ENCODE measurements at regions not wholly inside any gene's neighbourhood (a gene's known extent, or its start where the extent isn't known, plus 50 kb on each side); places are given as distances from the start of the nearest gene placed in this dataset.

DNA sequence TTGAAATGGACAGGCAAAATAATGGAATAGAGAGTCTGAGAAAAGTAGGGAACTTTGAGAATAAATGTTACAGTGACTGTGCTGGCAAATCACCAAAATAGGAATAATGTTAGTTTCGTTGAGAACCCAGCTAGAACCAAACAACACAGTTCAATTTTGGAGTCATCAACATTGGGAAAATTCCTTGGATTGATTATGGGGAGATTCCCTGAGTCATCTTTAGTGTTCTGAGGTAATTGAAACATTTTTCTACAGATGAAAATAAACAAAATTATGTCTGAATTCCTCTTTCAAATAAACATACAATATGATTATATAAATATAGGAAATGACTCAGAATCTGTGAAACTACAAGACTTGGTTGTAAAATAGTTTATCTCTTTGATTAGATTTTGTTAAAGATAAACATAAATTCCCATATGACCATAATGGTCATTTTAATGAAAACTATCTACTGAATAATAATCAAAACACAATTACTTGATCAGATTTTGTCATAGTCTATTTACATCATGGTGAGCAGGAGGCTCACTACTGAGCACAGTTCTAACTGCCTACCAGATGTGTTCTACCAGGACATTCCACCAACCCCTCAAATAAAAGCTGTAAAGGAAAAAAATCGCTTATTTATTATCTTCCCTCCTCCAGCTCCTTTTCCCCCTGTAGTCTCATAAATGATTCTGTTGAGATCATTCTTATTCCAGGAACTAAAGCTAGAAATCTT, 51.4 kb upstream of the GABRA2 start:
- Histone ChIP-seq H4K91ac (ENCODE audit: insufficient read length, low read depth, low read length) (no peak overlapping the region), H3K9me3 (ENCODE audit: control insufficient read depth, low read depth, low read length) (no peaks in the 10 kb centered on the region), H3K23me2 (ENCODE audit: insufficient read length, low read depth, low read length, poor library complexity, severe bottlenecking) (no peaks in the 10 kb centered on the region), H3K23ac (ENCODE audit: insufficient read length, low read depth, low read length) (no peak overlapping the region), H3K27ac (ENCODE audit: insufficient read length, low read depth, low read length) (no peak overlapping the region), H2AFZ (ENCODE audit: low read length) (no peak overlapping the region), H2BK120ac (ENCODE audit: low read depth, low read length, poor library complexity, severe bottlenecking) (no peak overlapping the region), H3K79me2 (ENCODE audit: insufficient read depth, low read length) (no peaks in the 10 kb centered on the region), H3K4me1 (ENCODE audit: insufficient read depth, low read length) (no peaks in the 10 kb centered on the region), H3K56ac (ENCODE audit: insufficient read length, low read depth, low read length) (no peak overlapping the region), H3K4ac (ENCODE audit: low read depth, low read length) (no peak overlapping the region), H2AK5ac (ENCODE audit: insufficient read length, low read length) (no peak overlapping the region), H3K4me2 (ENCODE audit: insufficient read depth, insufficient read length, low read length) (no peak overlapping the region), H2BK12ac (ENCODE audit: insufficient read length, low read depth, low read length) (no peak overlapping the region), H3K18ac (ENCODE audit: insufficient read length, low read depth, low read length) (no peak overlapping the region), H4K5ac (ENCODE audit: insufficient read length, low read depth, low read length) (no peak overlapping the region), H3T11ph (ENCODE audit: low read length) (no peak overlapping the region), H2BK20ac (ENCODE audit: low read depth, low read length, poor library complexity, severe bottlenecking) (no peak overlapping the region), H4K8ac (replicated peaks; ENCODE audit: insufficient read length, low read depth, low read length) (no peak overlapping the region), H3K27me3 (ENCODE audit: insufficient read depth, low read length) (no peaks in the 10 kb centered on the region), H3K9ac (ENCODE audit: extremely low read depth, insufficient read length, low read length) (no peak overlapping the region), H3K14ac (ENCODE audit: insufficient read depth, low read length) (no peak overlapping the region), H2BK5ac (ENCODE audit: insufficient read length, low read length) (no peak overlapping the region), H4K20me1 (ENCODE audit: control insufficient read depth, insufficient read depth, insufficient read length) (no peaks in the 10 kb centered on the region), H3K79me1 (ENCODE audit: insufficient read depth, low read depth, low read length, poor library complexity, severe bottlenecking) (no peaks in the 10 kb centered on the region), H2BK15ac (ENCODE audit: low read depth, low read length) (no peak overlapping the region)
- Mint-ChIP-seq H3K27ac (no peak overlapping the region), H3K36me3 (ENCODE audit: insufficient read depth in 1 of 3, low read depth in 3 of 3) (no peaks in the 10 kb centered on the region), H3K9me3 (peaks cover 4 to 6% of the 10 kb centered on the region in 2 experiments; a peak in 1 of 5 replicates), H3K4me3 (no peak overlapping the region), H3K4me1 (no peaks in the 10 kb centered on the region), H3K27me3 (ENCODE audit: low read depth) (no peaks in the 10 kb centered on the region)
- no CpG with 5 or more reads among the region's 2 CpGs for WGBS (ENCODE audit: extremely low coverage, insufficient read length, low lambda C conversion rate)
- no peak for DNase-seq
- TF ChIP-seq, protein P1, sequence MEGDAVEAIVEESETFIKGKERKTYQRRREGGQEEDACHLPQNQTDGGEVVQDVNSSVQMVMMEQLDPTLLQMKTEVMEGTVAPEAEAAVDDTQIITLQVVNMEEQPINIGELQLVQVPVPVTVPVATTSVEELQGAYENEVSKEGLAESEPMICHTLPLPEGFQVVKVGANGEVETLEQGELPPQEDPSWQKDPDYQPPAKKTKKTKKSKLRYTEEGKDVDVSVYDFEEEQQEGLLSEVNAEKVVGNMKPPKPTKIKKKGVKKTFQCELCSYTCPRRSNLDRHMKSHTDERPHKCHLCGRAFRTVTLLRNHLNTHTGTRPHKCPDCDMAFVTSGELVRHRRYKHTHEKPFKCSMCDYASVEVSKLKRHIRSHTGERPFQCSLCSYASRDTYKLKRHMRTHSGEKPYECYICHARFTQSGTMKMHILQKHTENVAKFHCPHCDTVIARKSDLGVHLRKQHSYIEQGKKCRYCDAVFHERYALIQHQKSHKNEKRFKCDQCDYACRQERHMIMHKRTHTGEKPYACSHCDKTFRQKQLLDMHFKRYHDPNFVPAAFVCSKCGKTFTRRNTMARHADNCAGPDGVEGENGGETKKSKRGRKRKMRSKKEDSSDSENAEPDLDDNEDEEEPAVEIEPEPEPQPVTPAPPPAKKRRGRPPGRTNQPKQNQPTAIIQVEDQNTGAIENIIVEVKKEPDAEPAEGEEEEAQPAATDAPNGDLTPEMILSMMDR (conservative IDR thresholded peaks at IDR 0.05): no peak
